MG63 (cell line): ENCODE measurements at regions not wholly inside any gene's neighbourhood (a gene's known extent, or its start where the extent isn't known, plus 50 kb on each side); places are given as distances from the start of the nearest gene placed in this dataset.

Source experiments
- DNase-seq: peaks from one replicate; pipeline ENCODE4 v3.0.0-alpha.2; 2020
- H3K27me3 ChIP-seq: fragments of 250-450 bp; sonication (Bioruptor Pico); 2 replicates; pipeline ENCODE4 v1.5.1; 2020; ENCODE audit warnings: mild to moderate bottlenecking, moderate library complexity
- H3K36me3 ChIP-seq: fragments of 250-450 bp; sonication (Bioruptor Pico); 2 replicates; pipeline ENCODE4 v1.5.1; 2020; ENCODE audit warnings: mild to moderate bottlenecking, moderate library complexity
- H3K4me3 ChIP-seq: fragments of 250-450 bp; sonication (Bioruptor Pico); 2 replicates; pipeline ENCODE4 v1.5.1; 2020; ENCODE audit warnings: mild to moderate bottlenecking, moderate library complexity
- H3K9me3 ChIP-seq: fragments of 250-450 bp; sonication (Bioruptor Pico); 2 replicates; pipeline ENCODE4 v1.5.1; 2020; ENCODE audit warnings: mild to moderate bottlenecking, moderate library complexity

GRCh38 chr13:69324090-69324886 is 783.3 kb upstream of the ATXN8OS start:
- no peak for DNase-seq
- H3K36me3 ChIP-seq: no peaks in the 10 kb centered on the region
- no peak overlapping the region for H3K4me3 ChIP-seq
- no peaks in the 10 kb centered on the region for H3K9me3 ChIP-seq
- H3K27me3 ChIP-seq: no peaks in the 10 kb centered on the region

GRCh38 chr13:69319656-69320055 is 788.0 kb upstream of the ATXN8OS start:
- H3K27me3 ChIP-seq: no peaks in the 10 kb centered on the region
- H3K36me3 ChIP-seq: no peaks in the 10 kb centered on the region
- DNase-seq: no peak
- H3K4me3 ChIP-seq: no peak overlapping the region
- H3K9me3 ChIP-seq: no peaks in the 10 kb centered on the region

DNA sequence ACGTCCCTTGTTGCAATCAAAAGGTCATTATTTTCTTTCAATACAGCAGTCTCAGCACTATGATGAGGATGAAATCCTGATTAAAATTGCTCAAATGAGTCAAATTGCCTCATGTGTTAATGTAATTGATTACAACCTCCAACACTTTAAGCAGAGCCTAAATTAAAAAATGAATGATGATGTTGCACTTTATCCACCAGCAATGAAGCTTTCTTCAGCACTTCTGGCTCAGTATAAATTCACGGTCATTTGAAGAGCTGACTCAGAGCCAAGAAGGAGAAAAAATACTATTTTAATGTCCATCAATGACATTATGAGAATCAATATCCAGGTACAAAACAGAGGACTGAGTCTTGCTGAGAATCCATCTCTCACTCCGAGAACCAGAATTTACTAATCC is 792.6 kb upstream of the ATXN8OS start:
- Histone ChIP-seq H3K36me3 (no peaks in the 10 kb centered on the region), H3K4me3 (no peak overlapping the region), H3K27me3 (no peaks in the 10 kb centered on the region), H3K9me3 (no peaks in the 10 kb centered on the region)
- DNase-seq: no peak

- H3K36me3 ChIP-seq: no peaks in the 10 kb centered on the region
- H3K4me3 ChIP-seq: no peak overlapping the region
- DNase-seq: no peak
- H3K9me3 ChIP-seq: no peaks in the 10 kb centered on the region
- H3K27me3 ChIP-seq: no peaks in the 10 kb centered on the region; the same call in 1 of the 2 replicates
Observed at GRCh38 chr13:69306766-69307165, 800.9 kb upstream of the ATXN8OS start.

GRCh38 chr13:69300131-69300530 is 807.5 kb upstream of the ATXN8OS start:
- H3K9me3 ChIP-seq: no peaks in the 10 kb centered on the region
- H3K27me3 ChIP-seq: no peaks in the 10 kb centered on the region; the same call in 1 of the 2 replicates
- no peak for DNase-seq
- no peak overlapping the region for H3K4me3 ChIP-seq
- H3K36me3 ChIP-seq: no peaks in the 10 kb centered on the region

GRCh38 chr13:69296130-69296529 is 811.5 kb upstream of the ATXN8OS start:
- DNase-seq: no peak
- no peak overlapping the region for H3K4me3 ChIP-seq
- H3K36me3 ChIP-seq: no peaks in the 10 kb centered on the region
- no peaks in the 10 kb centered on the region for H3K9me3 ChIP-seq
- H3K27me3 ChIP-seq: no peaks in the 10 kb centered on the region

DNA sequence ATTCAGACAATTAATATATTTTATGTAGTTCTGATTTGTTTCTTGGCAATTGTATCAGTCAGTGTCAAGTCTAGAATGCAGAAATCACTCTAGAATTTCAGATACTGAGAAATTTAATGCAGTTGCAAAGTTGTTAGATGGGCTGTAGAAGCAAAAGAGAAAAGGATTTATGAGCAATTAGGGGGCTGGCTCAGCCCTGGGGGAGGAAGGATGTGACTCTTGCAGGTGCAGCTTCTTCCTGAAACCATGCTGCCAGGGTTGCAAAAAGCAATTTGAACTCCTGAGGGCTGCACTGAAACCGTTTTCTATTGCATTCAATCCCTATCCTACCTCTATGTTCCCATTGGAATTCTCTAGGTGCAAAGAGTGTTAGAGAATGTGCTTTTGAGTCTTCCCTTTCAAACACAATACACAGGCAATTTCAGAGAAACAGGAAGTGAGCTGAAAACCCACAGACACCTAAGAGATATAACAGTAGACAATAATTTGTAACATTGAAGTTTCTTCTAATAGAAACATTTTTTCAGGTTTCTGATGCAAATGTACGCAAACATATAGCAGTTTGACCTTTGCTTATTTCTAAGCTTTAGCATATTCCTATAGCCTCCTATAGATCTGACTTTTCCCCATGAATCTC is 814.7 kb upstream of the ATXN8OS start:
- H3K36me3 ChIP-seq: no peaks in the 10 kb centered on the region
- H3K4me3 ChIP-seq: no peak overlapping the region
- DNase-seq: no peak
- H3K9me3 ChIP-seq: no peaks in the 10 kb centered on the region
- H3K27me3 ChIP-seq: no peaks in the 10 kb centered on the region

- H3K36me3 ChIP-seq: no peaks in the 10 kb centered on the region
- no peak for DNase-seq
- no peaks in the 10 kb centered on the region for H3K9me3 ChIP-seq
- no peaks in the 10 kb centered on the region for H3K27me3 ChIP-seq
- no peak overlapping the region for H3K4me3 ChIP-seq
Observed at GRCh38 chr13:69291292-69291906, 816.2 kb upstream of the ATXN8OS start.

- Histone ChIP-seq H3K4me3 (no peak overlapping the region), H3K36me3 (no peaks in the 10 kb centered on the region), H3K27me3 (no peaks in the 10 kb centered on the region), H3K9me3 (no peaks in the 10 kb centered on the region)
- no peak for DNase-seq
Observed at GRCh38 chr13:69288026-69288425, 819.6 kb upstream of the ATXN8OS start.

DNA sequence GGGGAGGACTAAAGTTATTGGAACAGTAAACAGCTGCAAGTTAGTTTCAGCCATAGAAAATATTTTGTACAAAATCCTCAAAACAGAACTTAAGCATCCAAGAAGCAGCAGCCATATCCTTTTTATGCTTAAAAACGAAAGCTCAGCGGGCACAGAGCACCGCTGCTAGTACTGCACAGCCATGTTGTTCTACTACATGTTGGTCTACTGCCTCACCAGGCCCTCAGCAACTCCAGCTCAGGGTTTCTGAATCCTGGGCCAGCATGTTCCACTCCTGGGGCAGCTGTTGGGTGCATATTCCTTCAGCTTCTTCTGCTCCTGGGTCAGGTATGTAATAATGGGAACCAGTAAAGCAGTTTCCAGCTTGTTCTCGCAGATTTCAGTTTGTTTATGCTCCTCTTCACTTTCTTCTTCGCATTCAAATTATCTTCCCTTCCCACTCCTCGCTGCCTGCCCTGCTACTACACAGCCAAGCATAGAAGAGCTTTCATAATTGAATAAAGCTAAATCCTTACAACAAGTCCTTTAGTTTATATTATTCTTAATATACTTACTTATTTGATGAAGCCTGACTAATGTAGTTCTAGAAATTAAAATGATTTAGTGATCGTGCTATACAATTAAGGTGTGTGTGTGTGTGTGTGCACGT is 820.5 kb upstream of the ATXN8OS start:
- no peak for DNase-seq
- Histone ChIP-seq H3K4me3 (no peak overlapping the region; the same call in 1 of the 2 replicates), H3K36me3 (no peaks in the 10 kb centered on the region), H3K9me3 (no peaks in the 10 kb centered on the region), H3K27me3 (no peaks in the 10 kb centered on the region)

DNA sequence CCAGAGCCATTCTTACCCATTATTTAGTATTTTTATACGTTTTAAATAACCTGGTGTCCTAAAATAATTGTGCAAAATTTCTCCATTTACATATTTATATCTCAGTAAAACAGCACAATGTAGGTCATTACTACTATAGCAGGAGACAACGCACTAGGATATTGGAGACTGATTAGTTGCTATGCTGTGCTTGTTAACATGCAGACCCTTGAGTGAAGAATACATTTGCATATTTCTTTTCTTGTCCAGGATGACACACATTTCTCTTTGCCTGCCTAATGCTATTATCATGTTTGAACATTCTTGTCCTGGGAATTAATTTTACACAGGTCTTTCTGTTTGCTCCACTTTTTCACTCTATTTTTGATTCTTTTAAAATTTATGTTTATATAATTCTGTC is 823.8 kb upstream of the ATXN8OS start:
- H3K36me3 ChIP-seq: no peaks in the 10 kb centered on the region
- no peak overlapping the region for H3K4me3 ChIP-seq
- DNase-seq: no peak
- no peaks in the 10 kb centered on the region for H3K27me3 ChIP-seq
- H3K9me3 ChIP-seq: no peaks in the 10 kb centered on the region

DNA sequence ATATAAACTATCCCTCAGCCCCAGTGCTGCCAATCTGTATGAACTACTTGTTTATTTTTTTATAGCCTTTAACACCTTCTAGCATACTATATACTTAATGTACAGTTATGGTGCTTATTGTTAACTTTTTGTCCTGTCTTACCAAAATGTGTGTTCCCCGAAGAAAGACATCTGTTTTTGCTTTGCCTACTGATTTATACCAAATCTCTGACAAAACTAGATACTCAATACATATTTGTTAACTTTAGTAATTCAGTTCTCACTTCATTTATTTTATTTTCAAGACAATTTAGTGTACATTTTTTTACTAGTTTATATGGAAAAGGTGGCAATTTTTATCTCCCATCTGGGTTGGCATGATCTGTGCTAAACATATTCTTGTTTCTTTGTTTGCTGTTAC is 824.3 kb upstream of the ATXN8OS start:
- DNase-seq: no peak
- no peaks in the 10 kb centered on the region for H3K36me3 ChIP-seq
- H3K27me3 ChIP-seq: no peaks in the 10 kb centered on the region

DNA sequence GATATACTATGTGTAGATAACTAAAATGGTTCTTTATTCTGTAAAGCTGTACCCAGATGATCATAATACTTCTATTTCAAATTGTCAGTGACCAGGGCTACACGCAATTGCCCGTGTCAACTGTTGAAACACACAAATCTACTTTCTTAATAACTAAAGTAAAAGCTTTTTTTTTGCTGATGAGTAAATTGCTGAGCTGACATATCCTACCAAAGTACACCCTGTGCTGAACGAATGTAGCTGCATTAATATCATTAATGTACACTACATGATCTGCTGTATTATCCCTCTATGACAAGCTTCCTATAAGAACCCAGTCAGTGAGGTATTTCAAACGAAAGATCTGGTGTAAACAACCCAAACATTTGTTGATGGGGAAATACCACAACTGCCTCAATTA is 827.2 kb upstream of the ATXN8OS start:
- no peak overlapping the region for H3K4me3 ChIP-seq
- no peaks in the 10 kb centered on the region for H3K9me3 ChIP-seq
- H3K27me3 ChIP-seq: no peaks in the 10 kb centered on the region
- no peak for DNase-seq
- H3K36me3 ChIP-seq: no peaks in the 10 kb centered on the region

More for the DNA sequence above, 824.3 kb upstream of the ATXN8OS start:
- no peak overlapping the region for H3K4me3 ChIP-seq
- no peaks in the 10 kb centered on the region for H3K9me3 ChIP-seq

- Histone ChIP-seq H3K9me3 (no peaks in the 10 kb centered on the region), H3K27me3 (no peaks in the 10 kb centered on the region), H3K4me3 (no peak overlapping the region)
Observed at GRCh38 chr13:69279213-69279612, 828.4 kb upstream of the ATXN8OS start.

DNA sequence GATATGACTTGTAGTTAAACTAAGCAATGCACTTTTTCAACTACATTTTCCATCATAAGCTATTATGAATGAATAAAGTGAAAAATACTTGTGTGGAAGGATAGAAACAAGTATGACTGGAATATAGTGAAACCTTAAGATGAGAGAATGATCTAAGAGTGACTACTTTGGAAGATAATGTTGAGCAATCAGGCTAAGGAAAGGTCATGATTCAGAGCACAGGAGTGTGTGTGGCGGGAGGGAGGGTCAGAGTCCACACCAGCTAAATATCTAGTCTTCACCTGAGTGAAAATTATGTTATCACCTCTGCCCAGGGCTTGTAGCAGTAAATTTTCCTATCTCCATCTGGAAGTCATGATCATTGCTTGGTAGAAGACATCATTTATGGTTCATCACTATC is 833.4 kb upstream of the ATXN8OS start:
- Histone ChIP-seq H3K36me3 (no peaks in the 10 kb centered on the region), H3K9me3 (no peaks in the 10 kb centered on the region), H3K4me3 (no peak overlapping the region), H3K27me3 (no peaks in the 10 kb centered on the region)
- DNase-seq: no peak

More at GRCh38 chr13:69279213-69279612, 828.4 kb upstream of the ATXN8OS start:
- no peak for DNase-seq
- H3K36me3 ChIP-seq: no peaks in the 10 kb centered on the region

DNA sequence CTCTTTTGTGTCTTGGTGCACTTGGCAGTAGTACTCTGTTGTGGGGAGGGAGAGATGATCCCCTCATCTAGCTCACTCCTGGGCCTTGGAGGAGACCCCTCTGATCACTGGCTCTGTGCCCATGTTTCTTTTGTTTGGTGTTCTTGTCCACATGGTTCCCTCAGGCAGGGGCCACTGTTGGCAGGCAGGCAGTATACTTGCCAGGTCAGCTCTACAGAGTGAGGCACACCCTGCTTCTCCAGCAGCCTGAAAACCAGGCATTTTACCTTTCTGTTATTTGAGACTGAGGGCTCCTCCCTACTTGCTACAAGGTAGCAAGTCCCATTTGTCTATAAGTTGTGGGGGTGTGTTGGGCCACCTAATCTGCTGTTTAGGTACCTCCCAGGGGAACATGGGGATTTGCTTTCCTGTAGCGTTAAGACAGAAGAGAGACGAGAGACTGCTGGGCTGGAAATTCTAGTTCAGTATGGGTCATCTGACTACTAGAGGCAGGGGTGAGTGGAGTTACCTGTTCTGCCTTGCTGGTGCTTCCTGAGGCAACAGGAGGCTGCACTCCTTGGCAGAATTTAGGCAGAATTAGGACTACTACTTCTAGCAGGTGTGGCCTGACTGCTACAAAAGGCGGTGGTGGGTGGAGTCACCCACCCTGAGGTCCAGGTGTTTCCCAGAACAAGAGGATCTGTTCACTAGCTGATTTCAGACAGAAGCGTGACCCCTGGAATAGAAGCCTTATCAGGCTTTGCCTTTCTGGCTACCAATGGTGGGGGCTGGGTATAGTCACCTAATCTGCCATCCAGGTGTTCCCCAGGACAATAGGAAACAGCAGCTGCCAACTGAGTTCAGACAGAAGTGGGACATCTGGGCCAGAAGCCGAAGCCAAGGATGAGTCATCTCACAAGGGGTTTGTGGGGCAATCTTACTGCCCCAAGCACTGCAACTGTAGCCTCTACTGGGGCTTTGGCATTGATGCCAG is 843.0 kb upstream of the ATXN8OS start:
- DNase-seq: no peak

More for the DNA sequence above, 843.0 kb upstream of the ATXN8OS start:
- no peaks in the 10 kb centered on the region for H3K9me3 ChIP-seq
- no peak overlapping the region for H3K4me3 ChIP-seq
- no peaks in the 10 kb centered on the region for H3K27me3 ChIP-seq
- no peaks in the 10 kb centered on the region for H3K36me3 ChIP-seq
